Common myeloid progenitor, CD34-positive (primary cell): ENCODE measurements at regions not wholly inside any gene's neighbourhood (a gene's known extent, or its start where the extent isn't known, plus 50 kb on each side); places are given as distances from the start of the nearest gene placed in this dataset.

Experiments used
- CTCF ChIA-PET: fragments of 350-600 bp; sonication (Branson Sonifier 250); formaldehyde crosslinking; loops from one replicate; lab custom pipeline; 2021; ENCODE audit warnings: antibody characterized with exemption; lab: Charles Lee
- POLR2A ChIA-PET: fragments of 350-600 bp; sonication (Branson Sonifier 250); formaldehyde crosslinking; loops from one replicate; lab custom pipeline; 2021; ENCODE audit warnings: antibody characterized with exemption; lab: Charles Lee
- DNase-seq, 3 donors: peaks; one replicate each; pipeline versions ENCODE4 v3.0.0 to v3.0.0-alpha.2; 2013
- H3K27ac ChIP-seq, 2 experiments: 1 replicate in 1 of 2; 2 replicates in 1 of 2; pipeline ENCODE4 v1.7.0; 2013; ENCODE audit warnings: inconsistent platforms in 2 of 2, low read length in 2 of 2, mild to moderate bottlenecking in 2 of 2, low read depth in 1 of 2, moderate library complexity in 1 of 2; ENCODE audit not compliant: severe bottlenecking in 2 of 2, insufficient read depth in 1 of 2, poor library complexity in 1 of 2
- H3K27me3 ChIP-seq, 5 experiments: replicated peaks in 2 of 5; 1 replicate in 3 of 5; 2 replicates in 2 of 5; pipeline versions ENCODE4 v1.6.1 to v1.7.0; 2013; ENCODE audit warnings: low read length in 4 of 5, mild to moderate bottlenecking in 2 of 5, moderate library complexity in 2 of 5, inconsistent platforms in 1 of 5; ENCODE audit not compliant: insufficient read depth in 5 of 5, control insufficient read depth in 4 of 5
- H3K36me3 ChIP-seq, 4 experiments: 1 replicate in 2 of 4; 2 replicates in 2 of 4; pipeline versions ENCODE4 v1.6.1 to v1.7.0; 2013; ENCODE audit warnings: low read length in 3 of 4, control low read depth in 1 of 4, mild to moderate bottlenecking in 1 of 4; ENCODE audit not compliant: control insufficient read depth in 4 of 4, insufficient read depth in 4 of 4
- H3K4me1 ChIP-seq, 4 experiments: 1 replicate in 3 of 4; 2 replicates in 1 of 4; pipeline versions ENCODE4 v1.6.1 to v1.7.1; 2013; ENCODE audit warnings: low read length in 3 of 4, mild to moderate bottlenecking in 3 of 4, control low read depth in 1 of 4, inconsistent platforms in 1 of 4, moderate library complexity in 1 of 4; ENCODE audit not compliant: control insufficient read depth in 4 of 4, insufficient read depth in 4 of 4; ENCODE audit errors: control extremely low read depth in 1 of 4
- H3K4me3 ChIP-seq, 7 experiments: 1 replicate in 4 of 7; 2 replicates in 3 of 7; pipeline versions ENCODE4 v1.5.1 to v1.7.0; 2013; ENCODE audit warnings: mild to moderate bottlenecking in 7 of 7, low read length in 6 of 7, moderate library complexity in 6 of 7, inconsistent platforms in 2 of 7, low read depth in 2 of 7, control low read depth in 1 of 7; ENCODE audit not compliant: insufficient read depth in 4 of 7, control insufficient read depth in 1 of 7; ENCODE audit errors: extremely low read depth in 1 of 7
- H3K9me3 ChIP-seq, 5 experiments: 1 replicate in 4 of 5; 2 replicates in 1 of 5; pipeline versions ENCODE4 v1.6.1 to v1.7.1; 2013; ENCODE audit warnings: low read length in 4 of 5, mild to moderate bottlenecking in 2 of 5, inconsistent platforms in 1 of 5, low read depth in 1 of 5, moderate library complexity in 1 of 5; ENCODE audit not compliant: control insufficient read depth in 4 of 5, insufficient read depth in 2 of 5; ENCODE audit errors: control extremely low read depth in 1 of 5
- WGBS: methylation state at CpG from one replicate; pipeline ENCODE4 v1.1.5; 2013; ENCODE audit not compliant: insufficient coverage; 5-methylcytosine and 5-hydroxymethylcytosine counted together

- Histone ChIP-seq H3K4me3 (no peak overlapping the region), H3K27me3 (peaks cover 0 to 6% (median 2%) of the 10 kb centered on the region in 5 experiments), H3K36me3 (no peaks in the 10 kb centered on the region), H3K4me1 (no peaks in the 10 kb centered on the region), H3K9me3 (peaks cover 0 to 2% (median 0%) of the 10 kb centered on the region in 5 experiments), H3K27ac (no peak overlapping the region)
- CTCF ChIA-PET: interaction anchor here (0.7 to 1.2 kb wide), 2 partner anchors 14 to 33 kb away, joined by 3 read pairs; no protein-coding TSS in a partner anchor
- POLR2A ChIA-PET: interaction anchor here (0.6 kb wide), 1 partner anchor 1329 kb away, joined by 5 read pairs; no protein-coding TSS in a partner anchor
- DNase-seq: no peak
- WGBS: 100% methylated on average over 1 of the region's 2 CpGs
Measured at GRCh38 chr2:217409949-217410680, 550.3 kb upstream of the TNP1 start.

- H3K9me3 ChIP-seq: peaks cover 0 to 2% (median 0%) of the 10 kb centered on the region in 5 experiments
- 88% methylated on average over 2 of the region's 3 CpGs for WGBS
- no peak overlapping the region for H3K4me3 ChIP-seq
- no peaks in the 10 kb centered on the region for H3K36me3 ChIP-seq
- peaks cover 0 to 5% (median 0%) of the 10 kb centered on the region in 5 experiments for H3K27me3 ChIP-seq
- no peak for DNase-seq
- ChIA-PET CTCF (no interaction called here), POLR2A (interaction anchor here (0.6 kb wide), 1 partner anchor 45 kb away, joined by 4 read pairs; no protein-coding TSS in a partner anchor)
- no peak overlapping the region for H3K27ac ChIP-seq
- no peaks in the 10 kb centered on the region for H3K4me1 ChIP-seq
Measured at GRCh38 chr2:217407362-217407761, 547.5 kb upstream of the TNP1 start.

GRCh38 chr2:217404236-217404760 lies 544.4 kb upstream of the TNP1 start:
- H3K9me3 ChIP-seq: peaks cover 0 to 2% (median 0%) of the 10 kb centered on the region in 5 experiments
- ChIA-PET POLR2A (no interaction called here), CTCF (no interaction called here)
- DNase-seq: no peak
- no peaks in the 10 kb centered on the region for H3K4me1 ChIP-seq
- 63% methylated on average over 2 of the region's 2 CpGs for WGBS
- no peaks in the 10 kb centered on the region for H3K36me3 ChIP-seq
- H3K27ac ChIP-seq: no peak overlapping the region
- H3K27me3 ChIP-seq: peaks cover 0 to 5% (median 0%) of the 10 kb centered on the region in 5 experiments
- H3K4me3 ChIP-seq: no peak overlapping the region

GRCh38 chr2:217402761-217403383 lies 543.0 kb upstream of the TNP1 start:
- peaks cover 0 to 2% (median 0%) of the 10 kb centered on the region in 5 experiments for H3K9me3 ChIP-seq
- CTCF ChIA-PET: no interaction called here
- no peak overlapping the region for H3K4me3 ChIP-seq
- no CpG with 5 or more reads among the region's 6 CpGs for WGBS
- peak in 2 of 3 donors; percentile 10 to 22 for DNase-seq
- POLR2A ChIA-PET: interaction anchor here (0.6 kb wide), 2 partner anchors 10 to 826 kb away, joined by 3 to 4 read pairs; no protein-coding TSS in a partner anchor
- H3K36me3 ChIP-seq: no peaks in the 10 kb centered on the region
- H3K4me1 ChIP-seq: peaks cover 0 to 3% (median 0%) of the 10 kb centered on the region in 4 experiments
- peaks cover 0 to 5% (median 0%) of the 10 kb centered on the region in 5 experiments for H3K27me3 ChIP-seq
- no peak overlapping the region for H3K27ac ChIP-seq

- H3K27ac ChIP-seq: no peak overlapping the region
- peaks cover 0 to 3% (median 0%) of the 10 kb centered on the region in 4 experiments for H3K4me1 ChIP-seq
- 100% methylated on average over 1 of the region's 3 CpGs for WGBS
- POLR2A ChIA-PET: no interaction called here
- H3K9me3 ChIP-seq: peaks cover 0 to 2% (median 0%) of the 10 kb centered on the region in 5 experiments
- no peaks in the 10 kb centered on the region for H3K36me3 ChIP-seq
- DNase-seq: no peak
- H3K4me3 ChIP-seq: no peak overlapping the region
- H3K27me3 ChIP-seq: peaks cover 0 to 5% (median 0%) of the 10 kb centered on the region in 5 experiments
- CTCF ChIA-PET: no interaction called here
Measured at GRCh38 chr2:217402144-217402543, 542.3 kb upstream of the TNP1 start.

GRCh38 chr2:217399291-217399690 lies 539.4 kb upstream of the TNP1 start:
- Histone ChIP-seq H3K4me1 (peaks cover 0 to 3% (median 0%) of the 10 kb centered on the region in 4 experiments), H3K27ac (no peak overlapping the region), H3K36me3 (no peaks in the 10 kb centered on the region), H3K9me3 (peaks cover 0 to 2% (median 0%) of the 10 kb centered on the region in 5 experiments), H3K27me3 (peaks cover 0 to 5% (median 0%) of the 10 kb centered on the region in 5 experiments), H3K4me3 (no peak overlapping the region)
- 100% methylated on average over 1 of the region's 5 CpGs for WGBS
- ChIA-PET CTCF (no interaction called here), POLR2A (no interaction called here)
- DNase-seq: no peak
